ENCODE measurements at regions not wholly inside any gene's neighbourhood (a gene's known extent, or its start where the extent isn't known, plus 50 kb on each side); places are given as distances from the start of the nearest gene placed in this dataset.

GRCh38 chr4:12379191-12379590 is 950.5 kb upstream of the HS3ST1 start:
- no peak for TF ChIP-seq EZH2phosphoT487 (IDR thresholded peaks at IDR 0.05; ENCODE audit: low read depth)
- no peak for TF ChIP-seq CTCF (IDR thresholded peaks at IDR 0.05; ENCODE audit: low read depth, low read length)
